ENCODE measurements at regions not wholly inside any gene's neighbourhood (a gene's known extent, or its start where the extent isn't known, plus 50 kb on each side); places are given as distances from the start of the nearest gene placed in this dataset.

- DNase-seq: no peak
Measured at GRCh38 chr11:11710556-11710955, 88.8 kb upstream of the GALNT18 start.

DNA sequence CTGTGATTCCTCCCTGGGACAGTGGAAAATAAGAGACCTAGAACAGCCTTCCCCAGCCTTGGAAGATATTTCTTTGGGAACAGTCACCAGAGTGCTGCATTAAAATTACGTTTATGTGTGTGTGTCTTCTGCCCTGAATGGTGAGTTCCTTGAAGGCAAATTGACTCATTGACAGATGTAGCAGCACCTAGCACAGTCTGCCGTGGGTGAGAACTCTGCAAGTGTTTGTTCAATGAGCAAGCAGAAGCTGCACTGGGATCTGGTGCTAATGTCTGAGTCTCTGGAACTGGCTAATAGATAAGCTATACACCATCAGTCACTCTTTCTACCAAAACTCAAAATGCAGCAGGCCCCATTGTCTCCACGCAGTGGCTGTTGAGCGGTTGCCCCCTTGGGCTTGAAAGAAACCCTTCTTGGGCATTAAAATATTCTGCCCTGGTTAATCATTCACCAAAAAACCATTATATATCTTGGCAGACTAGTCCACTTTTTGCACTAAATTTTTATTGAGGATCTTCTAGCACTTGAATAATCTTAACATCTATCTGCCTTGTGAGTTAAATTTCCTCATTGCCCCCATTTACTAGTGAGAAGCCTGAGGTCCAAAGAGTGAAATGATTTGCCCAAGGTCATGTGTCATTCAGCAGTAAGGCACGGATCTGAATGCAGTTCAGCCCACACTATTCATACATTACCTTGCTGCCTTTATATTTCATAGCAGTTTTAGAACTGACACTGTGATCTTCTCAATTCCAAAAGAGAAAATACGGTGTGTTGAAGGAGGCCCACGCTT, 87.8 kb upstream of the GALNT18 start:
- DNase-seq: no peak

- DNase-seq: no peak
Measured at GRCh38 chr11:11708256-11708655, 86.5 kb upstream of the GALNT18 start.

- DNase-seq: no peak
Measured at GRCh38 chr11:11706028-11706427, 84.2 kb upstream of the GALNT18 start.

DNA sequence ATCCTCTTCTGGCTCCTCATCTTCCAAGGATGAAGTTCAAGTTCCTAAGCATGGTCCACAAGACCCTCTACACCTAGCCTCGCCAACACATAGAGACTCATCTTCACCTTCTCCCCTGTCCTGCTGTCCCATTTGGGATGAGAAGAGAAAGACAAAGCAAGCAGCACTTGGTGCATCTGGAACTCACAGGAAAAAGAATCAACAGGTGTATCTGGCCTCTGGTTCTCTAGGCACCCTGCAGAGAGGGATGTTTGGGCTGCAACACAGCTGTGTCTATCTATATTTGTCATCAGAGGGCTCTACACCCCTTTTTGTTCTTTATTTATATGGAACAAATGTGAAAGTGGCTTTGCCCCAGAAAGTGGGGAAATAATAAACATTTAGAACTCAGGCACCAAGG, 82.1 kb upstream of the GALNT18 start:
- no peak for DNase-seq

DNA sequence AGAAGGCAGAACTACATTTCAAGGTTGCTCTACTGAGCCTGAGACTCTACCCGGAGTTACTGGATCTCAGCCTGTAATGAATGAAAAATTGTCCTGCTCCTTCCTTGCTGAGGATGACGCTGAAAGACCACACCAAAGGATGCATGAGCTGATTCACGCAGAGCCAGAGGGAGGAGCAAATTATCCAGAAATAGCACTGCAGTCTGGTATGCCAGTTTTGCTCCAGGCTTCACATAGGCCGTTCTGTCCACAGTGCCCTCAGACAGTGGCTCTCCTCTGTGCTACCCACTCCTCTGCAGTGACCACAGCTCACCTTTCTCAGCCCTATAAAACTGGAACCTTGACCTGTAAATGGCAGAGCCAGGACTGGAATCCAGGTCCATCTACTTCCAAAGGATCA, 79.3 kb upstream of the GALNT18 start:
- no peak for DNase-seq

DNA sequence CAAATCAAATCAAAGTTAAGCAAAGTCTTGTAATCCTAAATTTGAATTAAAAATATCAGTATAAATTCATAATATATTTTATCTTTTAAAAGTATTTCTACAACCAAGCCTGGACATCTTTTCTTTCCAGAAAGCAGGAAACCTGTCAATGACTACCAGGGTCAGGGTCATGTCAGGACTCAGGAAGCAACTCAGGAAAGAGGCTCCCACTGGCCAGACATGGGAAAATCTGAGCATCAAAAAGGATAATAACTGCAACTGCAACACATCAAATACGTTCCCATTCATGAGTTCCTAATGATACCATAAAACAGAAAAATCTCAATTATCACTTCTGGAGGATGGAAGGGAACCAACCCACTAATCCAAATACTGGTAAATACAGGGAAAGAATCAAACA, 76.0 kb upstream of the GALNT18 start:
- DNase-seq: no peak

DNA sequence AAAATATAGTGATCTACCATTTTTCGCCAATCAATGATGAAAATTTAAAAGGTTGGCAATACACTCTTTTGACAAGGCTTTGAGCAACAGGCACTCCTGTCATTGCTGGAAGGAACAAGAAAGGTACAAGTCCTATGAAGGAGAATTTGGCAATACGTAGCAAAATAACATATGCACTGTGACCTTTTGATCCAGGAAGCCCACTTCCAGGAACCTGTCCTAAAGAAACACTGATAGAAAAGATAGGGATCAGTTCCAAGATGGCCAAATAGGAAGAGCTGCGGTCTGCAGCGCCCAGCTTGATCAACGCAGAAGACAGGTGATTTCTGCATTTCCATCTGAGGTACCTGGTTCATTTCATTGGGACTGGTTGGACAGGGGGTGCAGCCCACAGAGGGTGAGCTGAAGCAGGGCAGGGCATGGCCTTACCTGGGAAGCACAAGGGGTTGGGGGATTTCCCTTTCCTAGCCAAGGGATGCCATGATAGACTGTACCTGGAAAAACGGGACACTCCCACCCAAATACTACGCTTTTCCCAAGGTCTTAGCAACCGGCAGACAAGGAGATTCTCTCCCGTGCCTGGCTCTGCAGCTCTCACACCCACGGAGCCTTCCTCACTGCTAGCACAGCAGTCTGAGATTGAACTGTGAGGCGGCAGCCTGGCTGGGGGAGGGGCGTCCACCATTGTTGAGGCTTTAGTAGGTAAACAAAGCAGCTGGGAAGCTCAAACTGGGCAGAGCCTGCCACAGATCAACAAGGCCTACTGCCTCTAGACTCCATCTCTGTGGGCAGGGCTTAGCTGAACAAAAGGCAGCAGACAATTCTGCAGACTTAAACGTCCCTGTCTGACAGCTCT, 69.7 kb upstream of the GALNT18 start:
- DNase-seq: no peak

DNA sequence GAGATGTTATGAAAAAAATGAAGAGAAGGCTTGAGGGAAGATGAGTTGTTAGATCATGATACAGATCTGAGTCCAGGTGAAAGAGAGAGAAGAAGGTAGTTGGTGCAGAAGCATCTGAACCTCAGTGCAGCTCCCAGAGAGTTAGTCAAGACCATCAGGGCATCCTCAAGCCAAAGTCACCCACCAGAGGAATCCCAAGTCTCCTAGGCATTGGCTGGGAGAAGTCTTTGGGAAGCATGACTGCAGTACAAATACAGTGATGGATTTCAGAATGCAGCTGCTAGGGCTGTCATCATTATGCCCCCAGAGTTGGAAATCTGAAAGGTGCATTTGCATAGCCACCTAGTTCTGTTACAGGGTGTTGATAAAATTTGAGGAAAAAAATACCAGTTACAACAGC, 59.7 kb upstream of the GALNT18 start:
- DNase-seq: no peak

DNA sequence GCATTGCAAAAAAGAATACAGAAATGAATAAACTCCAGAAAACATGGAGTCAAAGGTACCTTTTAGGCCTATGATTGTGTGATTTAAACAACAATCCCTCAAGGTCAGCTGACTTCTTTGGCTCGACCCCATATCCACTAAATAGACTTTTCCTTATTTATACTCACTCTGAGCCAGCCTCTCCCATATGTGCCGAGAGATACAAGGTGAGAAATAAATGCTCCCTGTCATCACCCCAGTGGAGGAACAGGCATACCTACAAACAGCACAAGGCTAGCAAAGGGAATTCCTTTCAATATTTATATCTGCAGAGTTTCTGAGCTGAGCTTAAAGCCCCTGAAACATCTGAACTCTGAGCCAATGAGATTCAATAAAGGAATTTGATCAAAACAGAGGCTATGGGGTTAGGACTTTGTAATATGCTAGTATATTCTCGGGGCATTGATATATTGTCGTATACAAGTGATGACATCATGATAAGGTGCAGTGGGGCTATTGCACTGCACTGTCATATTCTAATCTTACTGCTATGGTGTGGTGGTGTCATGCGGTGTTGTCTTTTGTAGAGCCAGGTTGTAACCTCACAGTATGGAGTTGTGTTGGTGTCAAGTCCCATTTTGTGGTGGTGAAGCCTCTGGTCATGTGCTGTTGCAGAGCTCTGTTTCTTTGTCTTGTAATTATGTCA, 56.0 kb upstream of the GALNT18 start:
- DNase-seq: no peak

GRCh38 chr11:11675671-11676181, 53.9 kb upstream of the GALNT18 start:
- DNase-seq: no peak

DNA sequence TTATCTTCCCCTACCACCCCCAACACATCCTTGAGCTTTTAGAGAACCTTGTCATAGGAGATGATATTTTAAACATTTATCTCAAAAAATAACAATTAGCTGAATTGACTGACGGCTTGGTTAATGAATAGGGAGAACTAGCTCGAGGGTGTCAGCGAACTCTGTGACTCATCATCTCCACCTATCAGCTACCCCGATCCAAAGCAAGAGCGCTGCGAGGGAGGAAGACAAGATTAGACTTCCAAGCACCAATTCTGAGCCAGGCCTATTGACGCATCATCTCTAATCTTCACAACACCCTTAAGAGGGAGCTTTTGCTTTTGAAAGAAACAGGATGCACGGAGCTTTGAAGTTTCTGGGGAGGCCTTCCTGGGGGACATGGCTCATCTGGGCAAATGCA, 51.0 kb upstream of the GALNT18 start:
- DNase-seq: no peak

- no peak for DNase-seq
Measured at GRCh38 chr11:11672101-11672500, 50.3 kb upstream of the GALNT18 start.

All from stimulated activated CD4-positive, alpha-beta T cell treated with anti-CD3 and anti-CD28 coated beads, Interleukin-12 subunit alpha, Interleukin-12 subunit beta, amount 100 ng/mL, for 4 hours (primary cell).